Chondrocyte (in vitro differentiated cells): ENCODE measurements at regions not wholly inside any gene's neighbourhood (a gene's known extent, or its start where the extent isn't known, plus 50 kb on each side); places are given as distances from the start of the nearest gene placed in this dataset.

Source experiments
- DNase-seq: peaks from one replicate; pipeline ENCODE4 v3.0.0; 2021; ENCODE audit warnings: mixed read lengths, low spot score
- H3K27ac Mint-ChIP-seq: one replicate; pipeline ENCODE4 v1.8.0; 2021; ENCODE audit warnings: mild to moderate bottlenecking, moderate library complexity, mixed read lengths; ENCODE audit not compliant: unreplicated experiment
- H3K27me3 Mint-ChIP-seq: 2 replicates; pipeline ENCODE4 v1.8.0; 2021; ENCODE audit warnings: low read depth, mixed read lengths
- H3K36me3 Mint-ChIP-seq: 2 replicates; pipeline ENCODE4 v1.8.0; 2021; ENCODE audit warnings: low read depth, mixed read lengths
- H3K4me1 Mint-ChIP-seq: 2 replicates; pipeline ENCODE4 v1.8.0; 2021; ENCODE audit warnings: low read depth, mild to moderate bottlenecking, mixed read lengths
- H3K4me3 Mint-ChIP-seq: one replicate; pipeline ENCODE4 v1.8.0; 2021; ENCODE audit warnings: mild to moderate bottlenecking, moderate library complexity, mixed read lengths; ENCODE audit not compliant: unreplicated experiment
- H3K9me3 Mint-ChIP-seq: 2 replicates; pipeline ENCODE4 v1.8.0; 2021; ENCODE audit warnings: low read depth, mixed read lengths
- TF ChIP-seq, protein P1 (sequence below): fragments of 200-600 bp; sonication (generic); IDR thresholded peaks from 2 replicates; pipeline ENCODE4 v1.5.0; 2021; ENCODE audit warnings: antibody characterized with exemption, mild to moderate bottlenecking, moderate library complexity

DNA sequence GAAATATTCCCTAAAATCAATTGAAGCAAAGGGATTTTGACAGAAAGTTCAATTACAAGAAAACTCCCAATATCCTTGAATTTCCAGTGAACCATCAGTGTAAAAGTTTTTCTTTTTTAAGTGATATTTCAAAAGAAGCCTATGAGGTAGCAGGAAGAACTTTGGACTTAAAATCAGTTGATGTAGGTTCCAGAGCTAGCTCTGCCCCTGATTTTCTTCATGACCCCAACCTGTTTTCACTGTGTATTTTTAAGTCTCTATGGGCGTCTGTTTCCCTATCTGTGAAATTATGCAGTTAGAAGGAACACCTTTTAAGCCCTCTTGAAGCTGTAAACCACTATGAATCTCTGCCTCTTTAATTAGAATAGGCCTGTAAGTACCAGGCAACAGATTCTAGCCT, 66.2 kb upstream of the SLC1A1 start:
- Mint-ChIP-seq H3K4me3 (no peak overlapping the region), H3K27ac (no peak overlapping the region), H3K36me3 (no peaks in the 10 kb centered on the region), H3K9me3 (no peaks in the 10 kb centered on the region), H3K4me1 (no peaks in the 10 kb centered on the region), H3K27me3 (peaks cover 6% of the 10 kb centered on the region)
- TF ChIP-seq, protein P1, sequence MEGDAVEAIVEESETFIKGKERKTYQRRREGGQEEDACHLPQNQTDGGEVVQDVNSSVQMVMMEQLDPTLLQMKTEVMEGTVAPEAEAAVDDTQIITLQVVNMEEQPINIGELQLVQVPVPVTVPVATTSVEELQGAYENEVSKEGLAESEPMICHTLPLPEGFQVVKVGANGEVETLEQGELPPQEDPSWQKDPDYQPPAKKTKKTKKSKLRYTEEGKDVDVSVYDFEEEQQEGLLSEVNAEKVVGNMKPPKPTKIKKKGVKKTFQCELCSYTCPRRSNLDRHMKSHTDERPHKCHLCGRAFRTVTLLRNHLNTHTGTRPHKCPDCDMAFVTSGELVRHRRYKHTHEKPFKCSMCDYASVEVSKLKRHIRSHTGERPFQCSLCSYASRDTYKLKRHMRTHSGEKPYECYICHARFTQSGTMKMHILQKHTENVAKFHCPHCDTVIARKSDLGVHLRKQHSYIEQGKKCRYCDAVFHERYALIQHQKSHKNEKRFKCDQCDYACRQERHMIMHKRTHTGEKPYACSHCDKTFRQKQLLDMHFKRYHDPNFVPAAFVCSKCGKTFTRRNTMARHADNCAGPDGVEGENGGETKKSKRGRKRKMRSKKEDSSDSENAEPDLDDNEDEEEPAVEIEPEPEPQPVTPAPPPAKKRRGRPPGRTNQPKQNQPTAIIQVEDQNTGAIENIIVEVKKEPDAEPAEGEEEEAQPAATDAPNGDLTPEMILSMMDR, result no peak
- DNase-seq, result no peak

DNA sequence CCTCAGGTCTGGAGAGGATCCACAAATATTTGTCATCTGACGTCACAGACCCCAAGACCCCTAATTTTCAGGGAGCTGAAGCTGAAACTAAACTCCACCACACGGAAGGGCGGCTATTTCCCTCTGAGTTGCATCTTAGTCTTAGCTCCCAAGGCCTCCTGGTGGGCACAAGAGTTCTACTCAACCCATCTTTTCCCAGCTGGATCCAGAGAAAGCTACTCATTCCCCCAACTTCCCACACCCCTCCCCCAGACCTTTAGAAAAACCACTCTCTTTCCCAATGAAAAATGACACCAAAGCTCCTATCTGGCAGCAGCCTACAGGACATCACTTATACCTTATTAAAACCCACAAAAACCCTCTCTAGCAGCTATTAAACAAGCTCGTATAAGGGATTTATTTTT, 67.1 kb upstream of the SLC1A1 start:
- H3K27me3 Mint-ChIP-seq, result peaks cover 6% of the 10 kb centered on the region
- H3K4me1 Mint-ChIP-seq, result no peaks in the 10 kb centered on the region
- no peak for DNase-seq
- TF ChIP-seq, protein P1, result no peak
- H3K27ac Mint-ChIP-seq, result no peak overlapping the region
- H3K4me3 Mint-ChIP-seq, result no peak overlapping the region
- H3K36me3 Mint-ChIP-seq, result no peaks in the 10 kb centered on the region
- H3K9me3 Mint-ChIP-seq, result no peaks in the 10 kb centered on the region

DNA sequence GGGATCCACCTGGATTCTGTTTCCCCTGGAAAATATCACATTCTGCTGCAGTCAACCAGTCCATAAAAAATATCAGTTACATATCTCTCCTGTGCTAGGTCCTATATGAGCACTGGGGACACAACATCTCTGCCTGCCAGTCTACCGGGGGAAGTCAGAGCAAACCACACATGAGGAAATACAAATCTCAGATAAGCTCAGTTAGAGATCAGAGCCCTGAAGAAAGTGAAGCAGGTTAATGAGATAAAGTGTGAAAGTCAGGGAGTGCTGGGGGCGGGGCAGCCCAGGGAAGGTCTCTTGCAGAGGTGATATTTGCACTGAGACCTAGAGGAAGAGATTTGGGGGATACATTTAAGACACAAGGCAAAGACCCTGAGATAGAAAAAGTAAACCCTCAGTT, 67.8 kb upstream of the SLC1A1 start:
- Mint-ChIP-seq H3K4me1 (no peaks in the 10 kb centered on the region), H3K4me3 (no peak overlapping the region), H3K27me3 (peaks cover 6% of the 10 kb centered on the region), H3K36me3 (no peaks in the 10 kb centered on the region), H3K27ac (no peak overlapping the region), H3K9me3 (no peaks in the 10 kb centered on the region)
- TF ChIP-seq, protein P1, result no peak
- no peak for DNase-seq

DNA sequence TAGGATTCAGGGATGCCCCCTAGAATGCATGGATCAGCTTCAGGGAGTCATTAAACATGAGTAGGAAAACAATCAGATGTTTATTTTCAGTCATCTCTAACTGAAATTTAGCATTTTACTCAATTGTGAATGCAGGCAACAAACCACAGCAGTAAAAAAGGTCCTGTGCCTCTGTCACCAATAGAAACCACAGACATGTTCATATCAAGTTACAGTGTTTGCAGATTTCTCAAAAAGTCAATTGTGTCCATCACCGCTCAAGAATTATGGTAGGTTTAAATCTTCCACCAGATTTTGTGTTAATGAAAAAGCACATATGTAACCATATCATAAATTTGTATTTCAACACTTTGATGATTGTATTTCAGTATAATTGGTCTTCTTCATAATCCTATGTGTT, 68.4 kb upstream of the SLC1A1 start:
- peaks cover 6% of the 10 kb centered on the region for H3K27me3 Mint-ChIP-seq
- DNase-seq, result no peak
- no peak overlapping the region for H3K4me3 Mint-ChIP-seq
- TF ChIP-seq, protein P1, result no peak
- H3K27ac Mint-ChIP-seq, result no peak overlapping the region
- no peaks in the 10 kb centered on the region for H3K9me3 Mint-ChIP-seq
- H3K4me1 Mint-ChIP-seq, result no peaks in the 10 kb centered on the region
- no peaks in the 10 kb centered on the region for H3K36me3 Mint-ChIP-seq

DNA sequence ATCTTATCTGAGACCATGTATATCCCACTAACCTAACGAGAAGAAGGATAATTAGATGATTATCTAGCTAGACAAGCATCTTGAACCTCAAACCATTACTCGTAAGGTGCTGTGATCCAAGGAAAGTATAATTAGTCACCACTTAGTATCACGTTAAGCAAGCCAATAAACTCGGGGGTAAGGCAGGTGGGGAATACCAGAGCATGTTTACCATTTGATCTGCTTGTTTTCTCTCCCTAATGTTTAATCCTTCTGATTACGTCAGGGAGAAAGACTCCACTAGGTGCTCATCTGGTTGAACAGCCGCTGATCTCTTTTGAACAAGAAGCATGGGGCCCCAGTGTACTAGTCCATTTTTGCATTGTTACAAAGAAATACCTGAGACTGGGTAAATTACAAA, 69.9 kb upstream of the SLC1A1 start:
- Mint-ChIP-seq H3K4me3 (no peak overlapping the region), H3K27me3 (peaks cover 3% of the 10 kb centered on the region), H3K27ac (no peak overlapping the region), H3K9me3 (no peaks in the 10 kb centered on the region), H3K4me1 (no peaks in the 10 kb centered on the region), H3K36me3 (no peaks in the 10 kb centered on the region)
- DNase-seq, result no peak
- TF ChIP-seq, protein P1, result no peak
